ENCODE measurements at regions not wholly inside any gene's neighbourhood (a gene's known extent, or its start where the extent isn't known, plus 50 kb on each side); places are given as distances from the start of the nearest gene placed in this dataset.

DNA sequence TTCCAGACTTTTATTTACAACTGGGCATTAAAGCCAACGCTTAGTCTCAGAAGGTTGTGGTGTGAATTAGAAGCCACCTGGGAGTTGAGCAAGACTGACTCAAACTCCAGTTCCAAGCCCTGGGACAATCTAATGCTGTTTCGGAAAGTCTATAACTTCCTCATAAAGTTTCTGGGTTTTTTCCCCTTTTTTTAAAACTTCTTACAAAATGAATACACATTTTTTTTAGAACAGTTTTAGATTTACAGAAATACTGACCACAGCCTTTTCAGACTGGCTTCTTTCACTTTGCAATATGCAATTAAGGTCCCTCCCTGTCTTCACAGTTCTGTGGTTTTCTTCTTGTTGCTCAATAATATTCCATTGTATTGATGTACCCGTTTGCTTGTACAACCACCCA, 115.9 kb upstream of the TWIST2 start:
- 67% methylated on average over 3 of the region's 3 CpGs for WGBS
- TF ChIP-seq EP300 (IDR thresholded peaks at IDR 0.05) (no peak), POLR2AphosphoS5 (IDR thresholded peaks at IDR 0.05) (no peak), POLR2A (IDR thresholded peaks at IDR 0.05; ENCODE audit: low read depth) (no peak)
- TF ChIP-seq, protein P1, sequence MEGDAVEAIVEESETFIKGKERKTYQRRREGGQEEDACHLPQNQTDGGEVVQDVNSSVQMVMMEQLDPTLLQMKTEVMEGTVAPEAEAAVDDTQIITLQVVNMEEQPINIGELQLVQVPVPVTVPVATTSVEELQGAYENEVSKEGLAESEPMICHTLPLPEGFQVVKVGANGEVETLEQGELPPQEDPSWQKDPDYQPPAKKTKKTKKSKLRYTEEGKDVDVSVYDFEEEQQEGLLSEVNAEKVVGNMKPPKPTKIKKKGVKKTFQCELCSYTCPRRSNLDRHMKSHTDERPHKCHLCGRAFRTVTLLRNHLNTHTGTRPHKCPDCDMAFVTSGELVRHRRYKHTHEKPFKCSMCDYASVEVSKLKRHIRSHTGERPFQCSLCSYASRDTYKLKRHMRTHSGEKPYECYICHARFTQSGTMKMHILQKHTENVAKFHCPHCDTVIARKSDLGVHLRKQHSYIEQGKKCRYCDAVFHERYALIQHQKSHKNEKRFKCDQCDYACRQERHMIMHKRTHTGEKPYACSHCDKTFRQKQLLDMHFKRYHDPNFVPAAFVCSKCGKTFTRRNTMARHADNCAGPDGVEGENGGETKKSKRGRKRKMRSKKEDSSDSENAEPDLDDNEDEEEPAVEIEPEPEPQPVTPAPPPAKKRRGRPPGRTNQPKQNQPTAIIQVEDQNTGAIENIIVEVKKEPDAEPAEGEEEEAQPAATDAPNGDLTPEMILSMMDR (IDR thresholded peaks at IDR 0.05): no peak
- DNase-seq (ENCODE audit: extremely low spot score): no peak
- intact Hi-C loops (cut with DNase I): no loop called here
- Histone ChIP-seq H3K4me3 (no peak overlapping the region), H3K27me3 (no peaks in the 10 kb centered on the region), H3K4me1 (peaks cover 20 to 41% (median 37%) of the 10 kb centered on the region in 4 donors), H3K36me3 (no peaks in the 10 kb centered on the region), H3K27ac (replicated peaks in 1 of 4) (no peak overlapping the region), H3K9me3 (no peaks in the 10 kb centered on the region)

DNA sequence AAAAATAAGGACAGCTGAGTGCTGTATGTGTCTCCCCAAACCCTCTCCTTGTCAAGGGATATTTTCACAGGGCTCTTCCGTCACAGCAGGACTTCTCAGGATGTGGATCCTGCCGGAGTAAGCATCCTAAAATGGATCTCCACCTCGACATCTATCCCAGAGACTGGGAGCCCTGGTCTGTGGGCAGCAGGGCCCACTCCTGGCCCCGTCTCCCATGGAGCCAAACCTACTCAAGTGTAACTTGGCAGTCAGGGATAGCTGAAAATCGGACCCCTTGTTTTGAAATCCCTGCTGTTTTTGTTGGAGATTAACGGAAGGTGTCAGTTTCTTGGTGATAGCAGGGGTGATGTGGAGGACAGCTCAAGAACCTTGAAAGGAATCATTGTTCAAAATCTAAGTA, 109.0 kb upstream of the TWIST2 start:
- Histone ChIP-seq H3K36me3 (no peaks in the 10 kb centered on the region), H3K27ac (replicated peaks in 1 of 4) (no peak overlapping the region), H3K4me1 (no peaks in the 10 kb centered on the region), H3K27me3 (no peaks in the 10 kb centered on the region), H3K4me3 (no peak overlapping the region), H3K9me3 (no peaks in the 10 kb centered on the region)
- intact Hi-C loops (cut with DNase I): no loop called here
- TF ChIP-seq EP300 (IDR thresholded peaks at IDR 0.05) (no peak), POLR2A (IDR thresholded peaks at IDR 0.05; ENCODE audit: low read depth) (no peak), POLR2AphosphoS5 (IDR thresholded peaks at IDR 0.05) (no peak)
- TF ChIP-seq, protein P1 (IDR thresholded peaks at IDR 0.05): no peak
- 83% methylated on average over 5 of the region's 6 CpGs for WGBS
- peak; percentile 57 for DNase-seq (ENCODE audit: extremely low spot score)

DNA sequence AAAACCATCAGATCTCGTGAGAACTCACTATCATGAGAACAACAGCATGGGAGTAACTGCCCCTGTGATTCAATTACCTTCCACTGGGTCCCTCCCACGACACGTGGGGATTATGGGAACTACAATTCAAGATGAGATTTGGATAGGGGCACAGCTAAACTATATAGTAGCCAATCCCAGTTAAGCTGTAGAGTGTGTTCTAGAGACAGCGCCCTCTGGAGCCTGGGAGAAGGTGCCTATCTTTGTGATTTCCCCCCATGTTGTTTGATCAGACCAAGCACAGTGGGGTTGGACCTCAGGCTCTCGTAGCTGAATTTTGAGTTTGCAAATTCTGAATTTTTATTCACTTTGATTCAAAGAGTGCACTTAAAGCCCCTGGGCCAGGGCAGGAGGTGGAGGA, 108.2 kb upstream of the TWIST2 start:
- Histone ChIP-seq H3K4me3 (no peak overlapping the region), H3K9me3 (no peaks in the 10 kb centered on the region), H3K4me1 (no peaks in the 10 kb centered on the region), H3K36me3 (no peaks in the 10 kb centered on the region), H3K27ac (replicated peaks in 1 of 4) (no peak overlapping the region), H3K27me3 (no peaks in the 10 kb centered on the region)
- intact Hi-C loops (cut with DNase I): no loop called here
- WGBS: 85% methylated on average over 5 of the region's 5 CpGs
- no peak for TF ChIP-seq EP300 (IDR thresholded peaks at IDR 0.05)
- no peak for TF ChIP-seq POLR2AphosphoS5 (IDR thresholded peaks at IDR 0.05)
- TF ChIP-seq, protein P1 (IDR thresholded peaks at IDR 0.05): no peak
- no peak for TF ChIP-seq POLR2A (IDR thresholded peaks at IDR 0.05; ENCODE audit: low read depth)
- peak; percentile 42 for DNase-seq (ENCODE audit: extremely low spot score)

DNA sequence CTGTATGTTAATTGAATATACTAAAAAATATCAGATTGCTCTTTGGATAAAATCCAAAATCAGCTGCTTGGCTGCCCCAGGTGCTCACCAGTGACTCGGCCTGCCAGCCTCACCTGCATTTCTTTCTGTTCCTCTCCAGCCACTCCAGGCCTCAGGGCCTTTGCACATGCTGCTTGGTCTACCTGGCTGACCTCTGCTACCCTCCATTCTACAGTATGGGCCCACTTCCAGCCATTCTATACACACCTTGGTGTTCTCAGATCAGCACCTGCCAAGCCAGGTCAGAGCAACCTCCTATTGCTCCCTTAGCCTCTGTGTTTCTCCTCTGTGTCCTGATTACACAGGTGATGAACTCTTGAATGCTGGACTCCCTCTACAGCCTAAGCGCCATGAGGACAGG, 106.6 kb upstream of the TWIST2 start:
- TF ChIP-seq EP300 (IDR thresholded peaks at IDR 0.05): no peak
- TF ChIP-seq POLR2AphosphoS5 (IDR thresholded peaks at IDR 0.05): no peak
- TF ChIP-seq, protein P1 (IDR thresholded peaks at IDR 0.05): no peak
- no peak for TF ChIP-seq POLR2A (IDR thresholded peaks at IDR 0.05; ENCODE audit: low read depth)
- Histone ChIP-seq H3K9me3 (no peaks in the 10 kb centered on the region), H3K27me3 (no peaks in the 10 kb centered on the region), H3K27ac (replicated peaks in 1 of 4) (no peak overlapping the region), H3K4me3 (no peak overlapping the region), H3K4me1 (no peaks in the 10 kb centered on the region), H3K36me3 (no peaks in the 10 kb centered on the region)
- intact Hi-C loops (cut with DNase I): no loop called here
- 91% methylated on average over 2 of the region's 2 CpGs for WGBS
- DNase-seq (ENCODE audit: extremely low spot score): peak; percentile 68

DNA sequence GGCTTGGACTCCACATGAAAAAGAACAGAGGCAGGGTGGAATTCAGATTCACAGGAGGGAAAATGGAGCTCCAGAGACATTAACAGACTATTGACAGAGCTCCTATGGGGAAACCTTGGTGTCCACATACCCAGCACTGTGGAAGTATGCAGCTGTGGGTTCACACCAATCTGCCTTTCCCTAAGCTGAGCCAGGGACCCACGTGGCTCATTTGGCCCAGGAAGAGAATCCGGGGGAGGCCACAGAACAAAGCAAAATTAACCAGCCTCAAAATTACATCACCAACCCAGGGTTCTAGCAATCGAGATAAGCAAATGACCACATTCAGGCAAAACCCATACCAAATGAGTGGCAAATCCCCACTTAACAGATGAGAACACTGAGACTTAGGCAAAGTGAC, 105.8 kb upstream of the TWIST2 start:
- TF ChIP-seq EP300 (IDR thresholded peaks at IDR 0.05) (no peak), POLR2A (IDR thresholded peaks at IDR 0.05; ENCODE audit: low read depth) (no peak), POLR2AphosphoS5 (IDR thresholded peaks at IDR 0.05) (no peak)
- TF ChIP-seq, protein P1 (IDR thresholded peaks at IDR 0.05): no peak

More for the DNA sequence above, 105.8 kb upstream of the TWIST2 start:
- Histone ChIP-seq H3K4me1 (no peaks in the 10 kb centered on the region), H3K36me3 (no peaks in the 10 kb centered on the region), H3K27me3 (no peaks in the 10 kb centered on the region), H3K27ac (replicated peaks in 1 of 4) (no peak overlapping the region), H3K9me3 (no peaks in the 10 kb centered on the region), H3K4me3 (no peak overlapping the region)
- WGBS: 69% methylated on average over 3 of the region's 3 CpGs
- no peak for DNase-seq (ENCODE audit: extremely low spot score)
- intact Hi-C loops (cut with DNase I): no loop called here

Measured in esophagus muscularis mucosa (tissue), 4 donors.